Gastrocnemius medialis (tissue), 4 donors: ENCODE measurements at regions not wholly inside any gene's neighbourhood (a gene's known extent, or its start where the extent isn't known, plus 50 kb on each side); places are given as distances from the start of the nearest gene placed in this dataset.

Experiments used
- CTCF ChIP-seq, 5 experiments: fragments of 450-650 bp in 3 of 5; fragments of 200-600 bp in 2 of 5; sonication (generic) in 2 of 5; IDR thresholded peaks in 4 of 5; conservative IDR thresholded peaks in 1 of 5; 1 replicate in 4 of 5; 2 replicates in 1 of 5; pipeline ENCODE4 v1.5.1; 2016 to 2019; ENCODE audit warnings: antibody characterized with exemption in 5 of 5, mild to moderate bottlenecking in 3 of 5, moderate library complexity in 3 of 5
- POLR2A ChIP-seq, 2 donors: fragments of 450-650 bp; IDR thresholded peaks; one replicate each; pipeline ENCODE4 v1.6.1; 2017; ENCODE audit warnings: antibody characterized with exemption in 2 of 2, mild to moderate bottlenecking in 2 of 2, moderate library complexity in 2 of 2

- no peak for TF ChIP-seq CTCF (IDR thresholded peaks at IDR 0.05 in 4 of 5, conservative IDR thresholded peaks at IDR 0.05 in 1 of 5)
- TF ChIP-seq POLR2A (IDR thresholded peaks at IDR 0.05): no peak
These were observed 500.0 kb upstream of the IL12A start for GRCh38 chr3:159488602-159489001.
